Transverse colon (tissue), 4 donors: ENCODE measurements at regions not wholly inside any gene's neighbourhood (a gene's known extent, or its start where the extent isn't known, plus 50 kb on each side); places are given as distances from the start of the nearest gene placed in this dataset.

Experiments
- DNase-seq: peaks from one replicate; pipeline ENCODE4 v3.0.0-alpha.2; 2019
- H3K27ac ChIP-seq, 4 donors: fragments of 200-600 bp; sonication (generic); 2 replicates each; pipeline ENCODE4 v1.5.1; 2016 to 2018; ENCODE audit warnings: inconsistent platforms in 4 of 4
- H3K27me3 ChIP-seq: fragments of 200-600 bp; sonication (generic); 2 replicates; pipeline ENCODE4 v1.5.1; 2017; ENCODE audit warnings: inconsistent platforms
- H3K36me3 ChIP-seq, 4 donors: fragments of 200-600 bp; sonication (generic); 2 replicates each; pipeline ENCODE4 v1.5.1; 2017 to 2019; ENCODE audit warnings: inconsistent platforms in 4 of 4
- H3K4me1 ChIP-seq, 4 donors: fragments of 200-600 bp; sonication (generic); 2 replicates each; pipeline ENCODE4 v1.5.1; 2017 to 2020; ENCODE audit warnings: inconsistent platforms in 4 of 4
- H3K4me3 ChIP-seq, 4 donors: fragments of 200-600 bp; sonication (generic); 1 replicate in 1 of 4; 2 replicates in 3 of 4; pipeline versions ENCODE4 v1.5.1 to v1.6.1; 2017 to 2019; ENCODE audit warnings: inconsistent platforms in 4 of 4
- H3K9me3 ChIP-seq, 2 donors: fragments of 200-600 bp; sonication (generic); 2 replicates each; pipeline ENCODE4 v1.5.1; 2017 to 2019; ENCODE audit warnings: inconsistent platforms in 2 of 2
- EP300 ChIP-seq: sonication (generic); formaldehyde crosslinking; IDR thresholded peaks from one replicate; pipeline ENCODE4 v1.6.1; 2017; ENCODE audit warnings: antibody characterized with exemption, low read depth
- POLR2A ChIP-seq: fragments of 450-650 bp; IDR thresholded peaks from one replicate; pipeline ENCODE4 v1.6.1; 2016; ENCODE audit warnings: antibody characterized with exemption, mild to moderate bottlenecking, moderate library complexity
- POLR2AphosphoS5 ChIP-seq, 3 donors: sonication (generic); formaldehyde crosslinking; IDR thresholded peaks; one replicate each; pipeline ENCODE4 v1.6.1; 2016; ENCODE audit warnings: antibody characterized with exemption in 3 of 3
- WGBS, 2 donors: methylation state at CpG; one replicate each; pipeline ENCODE4 v1.1.5; 2018; ENCODE audit warnings: low coverage in 1 of 2; 5-methylcytosine and 5-hydroxymethylcytosine counted together
- in situ Hi-C, 4 donors: fragments of 200-750 bp; cut with MboI; loops; one replicate each; pipeline versions ENCODE4 v1.15.0 to v1.15.1; 2017; ENCODE audit warnings: low sequenced_read_pairs in 3 of 4, low pct_ligation_motif_present in 1 of 4, low pct_unique_long_range_greater_than_20kb in 1 of 4
- intact Hi-C: fragments of 100-400 bp; cut with DNase I; formaldehyde crosslinking; loops from one replicate; pipeline ENCODE4 v1.15.1; 2023; ENCODE audit warnings: low total_unique reads
- TF ChIP-seq, protein P1 (sequence below), 5 experiments: fragments of 200-600 bp in 3 of 5; fragments of 450-650 bp in 2 of 5; sonication (generic) in 3 of 5; IDR thresholded peaks; 1 replicate in 2 of 5; 2 replicates in 3 of 5; pipeline ENCODE4 v1.5.1; 2016 to 2017; ENCODE audit warnings: antibody characterized with exemption in 5 of 5, inconsistent platforms in 3 of 5, mild to moderate bottlenecking in 2 of 5, moderate library complexity in 1 of 5

DNA sequence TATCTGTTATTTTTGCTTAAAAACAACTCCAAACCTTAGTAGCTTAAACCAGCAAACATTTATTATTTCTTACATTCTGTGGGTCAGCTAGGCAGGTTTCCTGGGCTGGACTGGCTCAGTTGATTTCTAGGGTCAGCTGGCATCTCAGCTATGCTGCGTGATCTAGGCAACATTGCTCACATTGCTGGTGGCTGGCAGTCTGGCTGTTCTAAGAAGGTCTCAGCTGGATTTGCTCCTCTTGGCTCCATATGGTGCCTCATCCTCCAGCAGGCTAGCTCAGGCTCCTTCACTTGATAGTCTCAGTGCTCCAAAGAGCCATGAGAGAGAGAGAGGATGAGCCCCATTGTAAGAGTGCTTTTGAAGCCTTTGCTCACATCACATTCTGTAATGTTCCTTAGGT lies 470.6 kb upstream of the CDH5 start:
- in situ Hi-C loops = no loop called here
- WGBS, 2 donors = 85 to 100% methylated on average over 1 of the region's 1 CpG
- no peak for TF ChIP-seq EP300
- TF ChIP-seq POLR2AphosphoS5 (IDR thresholded peaks at IDR 0.05) = no peak
- TF ChIP-seq POLR2A = no peak
- TF ChIP-seq, protein P1, sequence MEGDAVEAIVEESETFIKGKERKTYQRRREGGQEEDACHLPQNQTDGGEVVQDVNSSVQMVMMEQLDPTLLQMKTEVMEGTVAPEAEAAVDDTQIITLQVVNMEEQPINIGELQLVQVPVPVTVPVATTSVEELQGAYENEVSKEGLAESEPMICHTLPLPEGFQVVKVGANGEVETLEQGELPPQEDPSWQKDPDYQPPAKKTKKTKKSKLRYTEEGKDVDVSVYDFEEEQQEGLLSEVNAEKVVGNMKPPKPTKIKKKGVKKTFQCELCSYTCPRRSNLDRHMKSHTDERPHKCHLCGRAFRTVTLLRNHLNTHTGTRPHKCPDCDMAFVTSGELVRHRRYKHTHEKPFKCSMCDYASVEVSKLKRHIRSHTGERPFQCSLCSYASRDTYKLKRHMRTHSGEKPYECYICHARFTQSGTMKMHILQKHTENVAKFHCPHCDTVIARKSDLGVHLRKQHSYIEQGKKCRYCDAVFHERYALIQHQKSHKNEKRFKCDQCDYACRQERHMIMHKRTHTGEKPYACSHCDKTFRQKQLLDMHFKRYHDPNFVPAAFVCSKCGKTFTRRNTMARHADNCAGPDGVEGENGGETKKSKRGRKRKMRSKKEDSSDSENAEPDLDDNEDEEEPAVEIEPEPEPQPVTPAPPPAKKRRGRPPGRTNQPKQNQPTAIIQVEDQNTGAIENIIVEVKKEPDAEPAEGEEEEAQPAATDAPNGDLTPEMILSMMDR (IDR thresholded peaks at IDR 0.05) = no peak

GRCh38 chr16:65895486-65895885 lies 471.0 kb upstream of the CDH5 start:
- intact Hi-C loops (no loop called here), in situ Hi-C loops (no loop called here)
- no peak overlapping the region for H3K4me3 ChIP-seq
- no peak for DNase-seq
- WGBS, 2 donors = 55% methylated on average over 3 of the region's 3 CpGs; no CpG with 5 or more reads in 1 of the 2 donors
- H3K27ac ChIP-seq = no peak overlapping the region
- TF ChIP-seq EP300 (no peak), POLR2AphosphoS5 (IDR thresholded peaks at IDR 0.05) (no peak), POLR2A (no peak)
- TF ChIP-seq, protein P1 (IDR thresholded peaks at IDR 0.05) = no peak
- H3K9me3 ChIP-seq = no peaks in the 10 kb centered on the region
- no peaks in the 10 kb centered on the region for H3K36me3 ChIP-seq
- no peaks in the 10 kb centered on the region for H3K4me1 ChIP-seq
- H3K27me3 ChIP-seq = no peaks in the 10 kb centered on the region

More for the DNA sequence above, 470.6 kb upstream of the CDH5 start:
- intact Hi-C loops = no loop called here
- no peak overlapping the region for H3K4me3 ChIP-seq
- no peak for DNase-seq
- no peaks in the 10 kb centered on the region for H3K27me3 ChIP-seq
- no peaks in the 10 kb centered on the region for H3K9me3 ChIP-seq
- H3K4me1 ChIP-seq = no peaks in the 10 kb centered on the region
- no peaks in the 10 kb centered on the region for H3K36me3 ChIP-seq
- H3K27ac ChIP-seq = no peak overlapping the region

DNA sequence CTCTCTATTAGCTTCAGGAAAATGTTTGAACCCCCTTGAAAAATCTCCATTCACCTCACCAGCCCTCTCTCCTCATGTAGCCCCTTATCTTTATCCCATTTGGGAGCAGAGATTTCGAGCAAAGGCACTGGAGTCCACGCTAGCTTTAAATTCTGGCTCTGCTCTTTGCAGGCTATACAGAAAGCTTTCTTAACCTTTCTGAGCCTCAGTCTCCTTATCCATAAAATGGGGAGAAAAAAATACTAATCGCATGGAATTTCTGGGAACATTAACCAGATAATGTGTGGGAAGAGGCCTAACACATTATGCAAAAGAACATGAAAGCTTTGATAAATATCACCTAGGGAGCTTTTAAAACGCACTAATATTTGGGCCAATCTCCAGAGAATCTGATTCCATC lies 476.3 kb upstream of the CDH5 start:
- no peak overlapping the region for H3K4me3 ChIP-seq
- no peaks in the 10 kb centered on the region for H3K4me1 ChIP-seq
- H3K9me3 ChIP-seq = no peaks in the 10 kb centered on the region
- H3K27me3 ChIP-seq = no peaks in the 10 kb centered on the region
- intact Hi-C loops = no loop called here
- H3K27ac ChIP-seq = no peak overlapping the region
- H3K36me3 ChIP-seq = no peaks in the 10 kb centered on the region
- in situ Hi-C loops = no loop called here
- WGBS, 2 donors = 89 to 92% methylated on average over 4 of the region's 4 CpGs
- no peak for DNase-seq
- TF ChIP-seq EP300 (no peak), POLR2A (no peak), POLR2AphosphoS5 (IDR thresholded peaks at IDR 0.05) (no peak)
- TF ChIP-seq, protein P1 (IDR thresholded peaks at IDR 0.05) = no peak

GRCh38 chr16:65889533-65889966 lies 476.9 kb upstream of the CDH5 start:
- Histone ChIP-seq H3K9me3 (no peaks in the 10 kb centered on the region), H3K4me1 (no peaks in the 10 kb centered on the region), H3K36me3 (no peaks in the 10 kb centered on the region), H3K27ac (no peak overlapping the region), H3K27me3 (no peaks in the 10 kb centered on the region), H3K4me3 (no peak overlapping the region)
- intact Hi-C loops = no loop called here
- WGBS, 2 donors = 49% methylated on average over 4 of the region's 4 CpGs; no CpG with 5 or more reads in 1 of the 2 donors
- TF ChIP-seq POLR2AphosphoS5 (IDR thresholded peaks at IDR 0.05) (no peak), EP300 (no peak), POLR2A (no peak)
- TF ChIP-seq, protein P1 (IDR thresholded peaks at IDR 0.05) = no peak
- in situ Hi-C loops = no loop called here
- no peak for DNase-seq
